GM18873 (cell line): ENCODE measurements at regions not wholly inside any gene's neighbourhood (a gene's known extent, or its start where the extent isn't known, plus 50 kb on each side); places are given as distances from the start of the nearest gene placed in this dataset.
A peak's percentile ranks its signal among the peaks of the same experiment; 100 is the strongest.
"Not testable (repeated sequence)": the region's sequence is repeated elsewhere in the genome, so short reads cannot be mapped to it uniquely, and the experiment has no call there.

Experiments used
- ATAC-seq: cut with Tn5 transposase; IDR thresholded peaks from one replicate; pipeline ENCODE4 v1.9.1; 2021; ENCODE audit warnings: mild to moderate bottlenecking, moderate library complexity, moderate number of reproducible peaks; ENCODE audit not compliant: unreplicated experiment, low FRiP score

GRCh38 chr6:26172608-26172968 lies 85.4 kb downstream of the HFE start:
- ATAC-seq: peak; percentile 17

GRCh38 chr6:26173836-26174145 lies 86.6 kb downstream of the HFE start:
- ATAC-seq: no peak

DNA sequence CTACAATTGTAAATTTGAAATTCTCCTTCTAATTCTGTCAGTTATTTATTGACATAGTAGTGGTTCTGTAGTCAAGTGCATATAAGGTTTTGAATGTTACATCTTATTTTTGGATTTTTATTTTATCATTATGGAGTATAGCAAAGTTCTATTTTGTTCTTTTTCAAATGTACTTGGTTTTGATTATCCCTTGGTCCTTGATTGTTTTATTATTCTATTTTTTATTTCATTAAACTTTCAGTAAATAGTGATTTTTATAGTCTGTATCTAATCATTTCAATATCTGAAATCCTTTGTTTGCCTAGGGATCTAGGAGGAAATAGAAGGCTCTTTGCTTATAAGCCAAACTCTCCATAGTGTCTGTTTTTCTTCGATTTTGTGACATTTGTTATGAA lies 87.8 kb downstream of the HFE start:
- no peak for ATAC-seq

GRCh38 chr6:26175428-26176181 lies 88.4 kb downstream of the HFE start:
- ATAC-seq: no peak

DNA sequence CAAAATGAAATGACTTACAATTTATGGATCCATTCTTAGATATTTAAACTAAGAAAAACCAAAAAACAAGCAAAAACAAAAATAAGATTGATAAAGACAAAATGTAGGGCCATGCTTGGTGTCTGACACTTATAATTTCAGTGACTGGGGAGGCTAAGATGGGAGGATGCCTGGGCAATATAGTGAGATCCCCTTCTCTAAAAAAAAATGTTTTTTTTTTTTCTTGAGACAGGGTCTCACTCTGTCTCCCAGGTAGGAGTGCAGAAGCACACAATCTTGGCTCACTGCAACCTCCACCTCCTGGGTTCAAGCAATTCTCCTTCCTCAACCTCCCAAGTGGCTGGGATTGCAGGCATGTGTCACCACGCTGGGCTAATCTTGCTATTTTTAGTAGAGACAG lies 92.4 kb downstream of the HFE start:
- no peak for ATAC-seq

DNA sequence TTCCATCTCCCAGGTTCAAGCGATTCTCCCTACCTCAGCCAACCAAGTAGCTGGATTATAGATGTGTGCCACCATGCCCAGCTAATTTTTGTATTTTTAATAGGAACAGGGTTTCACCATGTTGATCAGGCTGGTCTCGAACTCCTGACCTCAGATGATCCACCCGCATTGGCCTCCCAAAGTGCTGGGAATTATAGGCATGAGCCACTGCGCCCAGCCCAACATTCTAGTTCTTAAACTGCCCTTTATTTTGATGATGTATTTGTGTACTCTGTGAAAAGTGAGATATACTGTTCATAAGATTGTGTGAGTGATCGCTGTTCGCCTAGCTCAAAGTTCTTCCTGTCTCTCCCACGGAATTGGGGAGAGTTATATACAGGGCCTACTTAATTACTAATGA lies 93.1 kb downstream of the HFE start:
- no peak for ATAC-seq

- ATAC-seq: no peak
These were observed 96.0 kb downstream of the HFE start for GRCh38 chr6:26183237-26183580.

- no peak for ATAC-seq
These were observed 96.5 kb downstream of the HFE start for GRCh38 chr6:26183581-26184366.

DNA sequence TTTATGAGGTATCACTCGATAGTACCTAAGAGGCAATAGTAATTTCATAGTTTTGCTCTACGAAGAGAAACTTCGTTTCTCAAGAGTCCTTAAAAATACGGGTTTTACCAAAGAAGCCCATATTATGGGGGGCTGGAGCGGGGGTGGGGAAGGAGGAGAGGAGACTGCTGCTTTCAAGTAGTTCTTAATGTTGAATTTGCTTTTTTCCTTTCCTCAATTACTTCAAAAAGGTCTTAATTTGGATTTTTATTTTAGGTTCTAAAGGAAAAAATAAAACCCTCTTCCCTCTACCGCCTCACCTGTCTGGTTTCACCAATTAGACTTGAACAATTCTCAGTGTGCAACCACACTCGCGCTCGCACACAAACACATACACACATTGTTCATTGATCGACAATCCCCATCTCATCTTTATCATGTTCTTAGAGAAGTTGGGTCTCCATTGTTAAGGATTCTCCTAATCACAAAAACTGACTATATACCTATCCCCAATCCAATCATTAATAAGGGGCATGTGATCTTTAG lies 97.2 kb downstream of the HFE start:
- ATAC-seq: no peak

DNA sequence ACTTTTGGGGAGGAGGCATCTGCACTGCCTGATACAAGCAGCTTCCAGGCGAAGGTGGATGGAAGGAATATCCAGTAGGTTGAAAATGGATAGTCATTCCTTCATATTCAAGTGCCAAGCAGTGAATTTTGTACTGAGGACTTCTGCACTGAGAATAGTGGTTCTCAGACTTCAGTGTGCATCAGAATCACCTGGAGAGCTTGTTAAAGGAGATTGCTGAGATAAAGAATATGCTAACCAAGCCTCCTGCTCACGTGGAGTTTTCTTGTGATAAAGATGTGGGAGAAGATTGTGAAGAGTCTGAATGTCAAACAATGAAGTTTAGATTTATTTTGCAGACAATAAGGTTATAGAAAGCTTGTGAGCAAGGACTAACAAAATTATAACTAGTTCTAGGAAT lies 97.8 kb downstream of the HFE start:
- no peak for ATAC-seq

GRCh38 chr6:26185802-26186201 lies 98.6 kb downstream of the HFE start:
- ATAC-seq: no peak

- no peak for ATAC-seq
These were observed 99.4 kb downstream of the HFE start for GRCh38 chr6:26186652-26187051.

- ATAC-seq: no peak
These were observed 100.1 kb downstream of the HFE start for GRCh38 chr6:26187292-26187691.

DNA sequence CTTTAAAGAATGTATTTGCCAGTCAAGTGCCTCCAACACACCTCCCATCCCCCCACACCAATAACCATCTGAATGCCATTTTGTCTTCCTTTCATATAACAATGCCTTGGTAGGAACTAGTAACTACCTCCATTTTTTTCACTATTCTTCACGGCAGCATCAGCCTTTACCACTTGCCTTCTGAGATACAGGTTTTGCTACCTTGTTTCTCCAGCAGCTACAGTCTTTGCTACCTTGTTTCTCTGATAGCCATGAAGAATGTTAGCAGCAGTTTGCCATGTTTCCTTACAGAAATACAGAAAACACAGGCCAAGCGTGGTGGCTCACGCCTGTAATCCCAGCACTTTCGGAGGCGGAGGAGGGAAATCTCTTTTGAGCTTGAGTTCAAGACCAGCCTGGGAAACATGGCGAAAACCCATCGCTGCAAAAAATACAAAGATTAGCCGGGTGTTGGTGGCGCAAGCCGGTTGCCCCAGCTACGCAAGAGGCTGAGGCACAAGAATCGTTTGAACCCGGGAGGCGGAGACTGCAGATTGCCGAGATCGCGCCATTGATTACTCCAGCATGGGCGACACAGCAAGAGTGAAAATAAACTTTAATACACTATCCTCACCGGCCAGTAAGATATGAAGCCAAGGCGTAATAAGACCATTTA lies 100.9 kb downstream of the HFE start:
- ATAC-seq: peak; percentile 3

GRCh38 chr6:26191512-26191911 lies 104.3 kb downstream of the HFE start:
- not testable (repeated sequence) for ATAC-seq

DNA sequence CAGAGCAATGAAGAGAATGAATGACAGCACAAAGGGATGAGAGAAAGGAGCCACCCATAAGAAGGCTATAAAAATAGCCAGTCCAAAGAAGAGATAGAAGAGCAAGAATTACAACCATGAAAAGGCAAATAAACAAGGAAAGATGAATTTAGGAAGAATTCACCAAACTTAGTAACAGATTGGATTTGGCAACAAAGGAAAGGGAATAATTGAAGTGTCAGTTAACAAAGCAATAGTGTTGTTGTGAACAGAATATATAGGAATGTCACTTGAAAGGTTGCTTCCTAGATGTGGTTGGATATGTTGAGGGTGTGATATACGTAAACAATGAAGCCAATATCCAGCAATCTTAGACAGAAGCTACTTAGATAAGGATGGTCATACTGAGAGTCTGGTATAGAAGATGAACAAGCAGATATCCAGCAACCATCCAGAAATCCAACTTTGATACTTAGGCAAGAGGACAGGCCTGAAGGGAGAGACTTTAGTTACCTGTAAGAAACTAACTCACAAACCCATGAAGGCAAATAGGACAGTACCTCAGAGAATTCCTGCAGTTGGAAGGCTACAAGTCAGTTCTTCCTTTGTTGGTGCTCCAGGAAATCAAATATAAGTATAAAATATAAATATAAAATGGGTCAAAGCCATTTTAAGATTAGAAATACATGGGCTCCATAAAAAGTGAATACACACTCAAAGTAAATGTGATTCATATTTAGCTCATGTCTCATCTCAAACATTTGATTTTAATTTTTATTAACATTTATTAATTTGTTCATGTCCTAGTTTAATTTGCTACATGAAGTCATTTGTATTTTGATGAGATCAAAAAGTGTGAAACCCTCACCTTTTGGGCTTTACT lies 106.5 kb downstream of the HFE start:
- no peak for ATAC-seq

DNA sequence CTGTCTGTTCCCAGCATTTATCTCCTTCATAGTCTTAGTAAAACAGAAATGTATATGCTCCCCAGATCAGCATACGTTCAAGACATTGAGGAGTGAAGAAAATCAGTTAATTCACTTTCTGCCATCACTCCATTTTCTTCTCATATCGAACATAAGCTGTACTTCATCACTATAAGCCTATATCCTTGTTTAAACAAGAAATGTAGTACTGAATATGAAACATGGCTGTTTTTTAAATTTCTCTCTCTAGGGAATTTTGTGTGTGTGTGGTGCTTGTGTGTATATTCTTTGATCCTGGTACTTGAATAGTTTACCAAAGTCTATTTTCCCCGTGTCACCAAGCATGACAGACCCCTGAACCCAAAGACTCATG lies 107.1 kb downstream of the HFE start:
- ATAC-seq: no peak

GRCh38 chr6:26194816-26195375 lies 107.7 kb downstream of the HFE start:
- ATAC-seq: no peak

DNA sequence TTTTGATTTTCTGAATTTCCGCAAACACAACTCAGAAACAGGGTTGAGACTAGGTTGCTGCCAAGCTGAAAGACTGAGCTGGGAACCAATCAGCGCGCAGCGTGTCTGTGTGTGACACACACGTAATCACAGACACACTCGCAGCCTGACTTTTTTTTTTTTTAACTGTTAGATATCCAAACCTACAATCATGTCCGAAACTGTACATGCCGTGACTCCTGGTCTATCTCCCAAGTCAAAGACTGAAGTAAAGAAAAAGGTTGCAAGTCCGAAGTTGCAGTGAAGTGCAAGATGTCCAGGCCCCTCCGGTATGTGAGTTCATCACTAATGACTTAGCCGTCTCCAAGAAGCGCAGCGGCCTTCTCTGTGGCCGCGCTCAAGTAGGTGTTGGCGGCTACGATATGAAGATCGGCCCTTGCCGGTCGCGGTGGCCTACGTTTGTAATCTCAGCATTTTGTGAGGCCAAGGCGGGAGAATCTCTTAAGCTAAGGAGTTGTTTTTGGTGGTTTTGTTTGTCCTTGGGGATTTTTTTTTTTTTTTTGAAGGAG lies 108.2 kb downstream of the HFE start:
- ATAC-seq: no peak
